G401.6 (cell line): ENCODE measurements at regions not wholly inside any gene's neighbourhood (a gene's known extent, or its start where the extent isn't known, plus 50 kb on each side); places are given as distances from the start of the nearest gene placed in this dataset.

Source experiments
- FAIRE-seq: peaks from 2 replicates; lab custom pipeline; 2012; peaks lifted over from hg19 to GRCh38; lab: Jason Lieb, UNC

GRCh38 chr9:88696501-88696900 is 161.5 kb downstream of the NXNL2 start:
- FAIRE-seq, result no peak

DNA sequence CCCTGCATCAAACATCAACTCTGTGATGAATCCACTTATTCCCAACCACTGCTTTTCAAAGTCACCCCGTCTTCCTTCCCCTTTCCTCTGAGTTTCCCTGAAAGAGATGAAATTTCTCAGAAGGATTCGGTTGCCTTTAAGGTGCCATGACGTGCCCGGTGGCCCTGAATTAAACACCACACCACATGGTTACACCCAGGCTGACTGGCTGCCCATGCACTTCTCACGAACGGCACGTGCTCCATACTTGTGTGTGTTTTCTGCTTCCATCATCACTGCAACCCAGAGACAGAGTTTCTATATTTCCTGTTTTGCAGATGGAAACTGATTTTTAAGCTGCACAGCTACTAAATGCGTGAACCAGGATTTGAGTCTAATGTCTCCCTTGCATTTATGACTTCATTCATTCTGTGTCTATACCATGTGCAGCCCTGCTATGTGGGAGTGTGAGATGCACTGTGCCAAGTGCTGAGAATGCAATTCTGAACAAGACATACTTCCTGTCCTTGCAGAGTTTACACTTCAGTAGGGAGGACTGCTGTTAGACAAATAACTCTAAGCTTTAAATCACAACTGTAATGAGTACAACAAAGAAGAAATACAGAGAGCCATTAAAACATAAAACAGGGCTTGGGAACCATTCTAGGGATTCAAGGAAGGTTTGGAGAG is 162.9 kb downstream of the NXNL2 start:
- FAIRE-seq, result no peak

DNA sequence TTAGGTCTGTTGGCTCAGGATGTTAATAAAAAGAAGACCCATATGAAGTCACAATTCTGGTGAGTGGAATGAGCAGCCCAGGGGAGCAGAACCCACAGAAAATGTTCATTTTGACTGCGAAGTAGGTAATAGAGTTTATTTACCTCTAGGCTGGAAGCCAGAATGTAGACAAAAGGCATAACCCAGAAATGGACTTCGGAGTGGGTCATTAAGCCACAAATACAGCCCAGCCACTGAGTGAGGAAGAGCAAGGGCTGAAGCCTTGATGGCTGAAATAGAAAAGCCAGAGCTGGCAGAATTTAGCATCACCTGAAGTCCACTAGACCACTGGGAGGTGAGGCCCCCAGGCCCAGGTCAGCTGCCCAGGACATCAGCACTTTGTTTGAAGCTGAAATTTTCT is 168.0 kb downstream of the NXNL2 start:
- no peak for FAIRE-seq

DNA sequence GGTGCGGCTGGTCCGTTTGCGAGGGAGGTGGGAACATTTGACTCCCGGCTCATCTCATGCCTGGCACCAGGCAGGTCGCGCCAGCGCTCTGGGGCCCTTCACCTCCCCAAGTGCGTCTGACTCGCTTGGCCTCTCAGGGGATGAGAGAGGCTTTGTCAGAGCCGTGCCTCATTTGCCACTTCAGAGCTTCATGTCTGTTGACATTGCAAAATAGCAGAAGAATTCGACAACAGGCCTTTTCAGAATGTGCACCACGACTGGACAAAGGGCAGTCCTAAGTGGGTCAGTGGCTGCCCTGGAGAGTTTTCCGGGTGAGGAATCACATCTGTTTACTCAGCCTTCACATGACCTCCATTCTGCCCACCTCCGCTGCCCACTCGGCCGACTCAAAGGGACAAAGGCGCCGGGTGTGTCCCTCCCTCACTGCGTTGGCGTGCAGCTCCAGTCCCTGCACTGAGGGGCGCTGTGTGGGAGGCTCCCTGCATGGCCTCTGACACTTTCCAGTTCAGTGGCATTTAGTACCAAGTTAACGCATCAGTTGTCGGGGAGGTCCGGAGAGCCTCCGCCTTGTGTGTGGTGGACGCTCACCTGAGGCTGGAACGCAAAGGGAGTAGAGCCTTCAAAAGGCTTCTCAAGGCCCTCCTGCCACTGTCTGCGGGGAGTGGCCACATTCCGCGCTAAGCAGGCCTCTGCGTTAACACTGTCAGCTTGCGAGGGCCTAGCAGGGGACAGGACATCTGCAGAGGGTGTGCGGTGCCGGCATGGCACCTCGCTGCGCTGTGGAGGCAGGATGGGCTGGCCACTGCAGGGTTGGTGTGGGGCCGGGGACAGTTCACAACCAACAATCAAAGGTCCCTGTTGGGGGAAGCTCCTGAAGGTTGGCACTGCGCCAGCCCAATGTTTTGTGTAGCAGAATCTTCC is 171.5 kb downstream of the NXNL2 start:
- FAIRE-seq, result no peak

DNA sequence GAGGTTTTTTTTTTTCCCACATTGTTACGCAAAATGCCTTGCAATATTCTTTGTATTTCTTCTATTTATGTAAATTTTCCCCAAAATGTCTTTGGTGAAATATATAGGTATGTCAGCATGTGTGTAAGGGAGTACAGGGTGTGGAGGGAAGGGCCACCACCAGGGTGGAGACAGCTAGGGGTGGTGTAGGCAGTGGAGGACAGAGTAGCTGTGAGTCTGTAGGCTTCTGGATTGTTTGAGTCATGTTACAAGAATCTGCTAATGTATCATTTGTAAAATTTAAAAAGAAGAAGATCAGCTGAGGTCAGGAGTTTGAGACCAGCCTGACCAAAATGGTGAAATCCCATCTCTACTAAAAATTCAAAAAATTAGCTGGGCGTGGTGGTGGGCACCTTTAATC is 175.5 kb downstream of the NXNL2 start:
- no peak for FAIRE-seq

GRCh38 chr9:88711719-88712118 is 176.7 kb downstream of the NXNL2 start:
- no peak for FAIRE-seq

DNA sequence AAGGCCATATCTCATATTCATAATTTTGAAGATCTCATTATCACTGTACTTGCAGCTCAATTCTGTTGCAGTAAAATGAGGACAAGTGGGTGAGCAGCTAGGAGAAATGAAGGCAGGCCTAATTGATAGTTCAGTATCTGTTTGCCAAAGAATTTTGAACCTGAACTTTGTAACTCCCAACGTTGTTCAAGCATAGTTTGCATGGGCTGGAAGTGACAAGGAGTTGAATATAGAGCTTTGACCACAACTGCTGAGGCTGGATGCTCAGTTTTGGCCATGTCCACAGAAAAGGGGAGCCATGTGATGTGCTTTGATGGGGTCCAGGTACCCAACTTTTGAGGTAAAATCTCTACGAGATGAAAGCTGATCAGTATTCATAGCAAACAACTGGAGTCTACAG is 177.5 kb downstream of the NXNL2 start:
- FAIRE-seq, result no peak

- no peak for FAIRE-seq
These were observed 178.0 kb downstream of the NXNL2 start for GRCh38 chr9:88713010-88713409.

DNA sequence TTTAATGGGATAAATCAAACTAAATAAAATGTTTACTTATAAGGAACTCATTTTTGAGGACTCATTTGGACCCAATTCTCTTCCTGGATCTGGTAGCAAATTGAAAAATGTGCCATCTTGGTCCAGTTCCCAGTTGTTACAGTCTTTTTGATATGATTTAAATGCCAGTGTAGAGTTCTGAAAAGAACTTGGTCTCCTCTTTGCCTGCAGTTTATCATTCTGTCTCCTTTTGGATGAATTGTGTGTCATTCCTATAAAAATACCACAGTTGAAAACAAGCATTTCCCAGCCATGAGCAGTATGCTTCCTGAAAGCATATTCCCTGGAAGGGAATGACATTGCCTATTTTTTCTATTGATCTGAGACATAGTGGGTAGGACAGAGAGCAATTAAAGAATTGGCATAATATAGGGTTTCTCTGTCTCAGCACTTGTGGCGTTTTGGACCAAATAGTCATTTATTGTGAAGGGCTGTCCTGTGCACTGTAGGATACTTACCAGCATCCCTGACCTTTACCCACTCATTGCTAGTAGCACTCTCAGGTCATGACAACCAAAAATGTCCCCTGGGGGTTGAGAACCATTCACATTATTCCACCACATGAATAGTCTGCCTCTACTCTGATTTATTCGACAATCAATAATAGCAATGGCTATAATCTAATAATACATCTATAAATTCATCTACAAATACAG is 181.8 kb downstream of the NXNL2 start:
- no peak for FAIRE-seq

DNA sequence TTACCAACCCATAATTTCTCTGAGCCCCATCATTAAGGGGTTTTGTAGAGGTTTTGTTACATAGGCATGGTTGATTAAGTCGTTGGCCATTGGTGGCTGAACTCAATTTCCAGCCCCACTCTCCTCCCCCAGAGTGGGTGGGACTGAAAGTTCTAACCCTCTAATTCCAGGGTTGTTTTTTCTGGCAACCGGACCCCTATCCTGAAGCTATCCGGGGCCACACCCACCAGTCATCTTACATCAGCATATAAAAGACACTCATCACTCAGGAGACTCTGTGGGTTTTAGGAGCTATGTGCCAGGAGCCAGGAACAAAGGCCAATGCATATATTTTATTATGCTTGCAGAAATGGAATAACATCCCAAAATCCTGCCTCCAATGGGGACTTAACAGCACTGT is 186.0 kb downstream of the NXNL2 start:
- FAIRE-seq, result no peak

GRCh38 chr9:88721495-88722279 is 186.7 kb downstream of the NXNL2 start:
- FAIRE-seq, result no peak

DNA sequence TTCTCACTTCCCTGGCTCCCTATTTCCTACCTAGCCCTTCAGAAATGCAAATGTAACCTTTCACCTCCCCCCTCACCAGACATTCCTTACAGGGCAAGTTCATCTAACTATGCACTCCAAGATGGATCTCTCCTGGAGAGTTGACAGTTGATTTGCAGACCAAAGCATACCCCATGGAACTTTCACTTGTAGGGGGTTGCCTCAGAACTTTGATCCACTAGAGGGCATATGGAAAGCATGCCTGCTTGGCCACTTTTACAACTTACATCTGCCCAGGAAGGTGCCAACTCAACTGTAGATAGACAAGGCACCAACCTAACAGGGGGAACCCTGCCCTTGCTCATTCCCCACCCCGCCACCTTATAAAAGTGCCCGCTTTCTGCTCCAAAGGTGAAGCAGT is 187.8 kb downstream of the NXNL2 start:
- no peak for FAIRE-seq

DNA sequence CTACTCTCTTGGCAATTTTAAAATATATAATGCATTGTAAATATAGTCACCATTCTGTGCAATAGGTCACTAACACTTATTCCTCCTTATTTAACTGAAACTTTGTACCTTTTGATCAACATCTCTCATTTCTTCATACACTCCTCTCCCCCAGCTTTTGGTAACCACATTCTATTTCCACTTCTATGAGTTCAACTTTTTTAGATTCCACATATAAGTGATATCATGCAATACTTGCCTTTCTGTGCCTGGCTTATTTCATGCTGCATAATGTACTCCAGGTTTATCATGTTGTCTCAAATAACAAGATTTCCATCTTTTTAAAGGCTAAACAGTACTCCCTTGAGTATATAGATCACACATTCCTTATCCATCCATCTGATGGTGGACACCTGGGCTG is 188.8 kb downstream of the NXNL2 start:
- no peak for FAIRE-seq

DNA sequence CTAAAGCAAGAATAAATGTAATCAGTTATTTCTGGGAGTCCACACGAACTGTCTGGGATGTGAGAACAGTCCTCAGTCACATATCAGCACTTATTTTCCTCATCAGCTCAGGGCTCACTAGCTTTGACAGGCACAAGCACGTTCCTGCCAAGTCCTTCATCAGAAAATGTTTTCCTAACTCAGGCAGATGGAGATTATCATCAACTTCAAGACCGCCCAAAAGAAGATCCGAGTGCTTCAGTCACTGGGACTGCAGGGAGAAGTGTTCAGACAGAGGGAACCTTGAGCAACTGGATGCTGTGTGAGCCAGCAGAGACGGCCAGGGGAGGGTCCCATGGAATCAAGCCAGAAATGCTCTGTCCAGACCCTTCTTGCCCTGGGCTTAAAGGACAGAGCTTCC is 189.4 kb downstream of the NXNL2 start:
- no peak for FAIRE-seq

- FAIRE-seq, result no peak
These were observed 190.5 kb downstream of the NXNL2 start for GRCh38 chr9:88725300-88726019.

DNA sequence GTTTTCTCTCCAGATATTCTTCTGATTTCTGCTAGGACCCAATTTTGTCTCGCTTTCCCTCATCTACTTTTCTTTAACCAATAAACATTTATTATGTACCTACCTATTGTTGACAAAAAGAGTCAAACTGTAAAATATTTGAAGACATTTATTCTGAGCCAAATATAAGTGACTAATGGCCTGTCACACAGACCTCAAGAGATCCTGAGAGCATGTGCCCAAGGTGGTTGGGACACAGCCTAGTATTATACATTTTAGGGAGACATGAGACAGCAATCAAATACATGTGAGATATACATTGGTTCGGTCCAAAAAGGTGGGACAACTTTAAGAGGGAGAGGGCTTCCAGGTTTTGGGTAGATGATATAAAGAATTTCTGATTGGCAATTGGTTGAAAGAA is 191.8 kb downstream of the NXNL2 start:
- no peak for FAIRE-seq

DNA sequence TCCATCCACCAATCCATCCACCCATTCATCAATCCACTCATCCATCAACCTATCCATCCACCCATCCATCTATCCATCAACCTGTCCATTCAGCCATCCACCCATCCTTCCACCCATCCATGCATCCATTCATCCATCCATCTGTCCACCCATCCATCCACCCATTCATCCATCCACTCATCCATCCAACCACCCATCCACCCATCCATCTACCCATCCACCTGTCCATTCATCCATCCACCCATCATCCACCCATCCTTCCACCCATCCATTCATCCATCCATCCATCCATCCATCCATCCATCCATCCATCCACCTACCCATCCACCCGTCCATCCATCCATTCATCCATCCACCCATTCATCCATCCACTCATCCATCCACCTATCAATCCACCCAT is 195.8 kb downstream of the NXNL2 start:
- FAIRE-seq, result no peak

DNA sequence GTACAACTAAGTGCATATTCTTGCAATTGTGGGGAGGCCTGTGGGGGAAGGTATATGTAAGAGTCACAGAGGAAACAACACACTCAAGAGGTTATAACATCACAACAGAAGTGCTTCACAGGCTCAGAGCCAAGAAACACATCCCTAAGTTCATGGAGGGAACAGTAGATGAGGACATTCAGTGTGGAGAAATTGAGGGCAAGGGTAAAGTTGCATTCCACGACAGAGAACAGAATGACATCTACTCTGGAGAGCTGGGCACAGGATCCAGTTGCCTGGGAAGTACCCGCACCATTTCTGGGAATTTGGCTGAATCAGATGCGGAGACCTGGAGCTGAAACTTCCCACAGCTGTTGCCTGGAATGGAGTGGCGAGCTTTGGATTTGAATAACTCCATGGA is 197.2 kb downstream of the NXNL2 start:
- FAIRE-seq, result no peak

DNA sequence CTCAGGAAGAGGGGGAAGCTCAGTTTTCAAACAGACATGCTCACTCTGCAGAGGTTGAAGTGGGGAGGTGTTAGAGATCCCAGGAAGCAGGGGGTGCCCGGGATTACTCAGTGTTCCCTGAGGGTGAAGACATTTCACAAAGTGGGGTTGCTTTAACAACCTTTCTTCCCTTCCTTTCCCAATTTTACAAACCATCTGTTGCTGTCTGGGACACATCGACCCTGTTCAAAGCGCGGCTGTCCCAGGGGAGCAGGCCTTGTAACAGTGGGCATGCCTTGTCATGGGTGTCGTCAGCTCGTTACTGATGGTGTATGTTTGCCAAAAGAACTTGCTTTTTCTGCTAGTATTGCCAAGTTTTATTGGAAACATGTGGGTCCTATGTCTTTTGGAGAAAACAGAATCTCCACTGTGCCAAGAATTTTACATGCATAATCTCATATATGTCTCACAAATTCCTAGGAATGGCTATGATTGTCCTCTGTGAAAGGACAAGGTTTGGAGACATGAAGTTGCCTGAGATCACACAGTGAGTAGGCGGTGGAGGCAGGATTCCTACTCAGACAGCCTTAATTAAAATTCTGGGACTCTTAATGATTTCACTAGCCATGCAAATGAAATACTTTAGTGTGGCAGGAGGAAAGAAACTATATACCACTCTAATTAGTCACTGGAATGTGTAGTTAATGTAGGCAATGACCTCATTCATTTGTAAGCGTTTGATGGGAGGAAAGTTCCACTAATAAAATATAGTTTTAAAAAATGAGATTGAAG is 198.9 kb downstream of the NXNL2 start:
- no peak for FAIRE-seq

- FAIRE-seq, result no peak
These were observed 199.5 kb downstream of the NXNL2 start for GRCh38 chr9:88734527-88734926.

DNA sequence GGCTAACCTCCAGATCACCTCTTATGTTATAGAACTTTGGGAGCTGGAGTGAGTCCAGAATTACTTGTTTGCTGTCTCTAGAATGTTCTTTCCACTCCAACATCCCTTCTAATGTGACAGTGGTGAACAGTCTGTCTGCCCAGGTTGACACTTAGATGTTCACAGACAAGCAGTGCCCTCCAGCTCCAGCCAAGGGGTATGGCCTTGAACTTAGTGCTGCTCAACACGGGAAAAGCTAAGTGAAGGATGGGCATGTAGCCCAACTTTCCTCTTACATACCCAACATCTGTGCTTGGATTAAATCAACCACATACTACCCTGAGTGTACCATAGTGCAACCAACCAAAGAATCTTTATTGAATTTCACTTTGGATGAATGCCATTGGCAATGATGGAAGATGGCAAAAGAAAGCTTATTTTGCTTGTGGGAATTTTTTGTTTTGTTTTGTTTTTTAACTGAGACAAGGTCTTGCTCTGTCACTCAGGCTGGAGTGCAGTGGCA is 201.2 kb downstream of the NXNL2 start:
- FAIRE-seq, result no peak
